ENCODE measurements at regions not wholly inside any gene's neighbourhood (a gene's known extent, or its start where the extent isn't known, plus 50 kb on each side); places are given as distances from the start of the nearest gene placed in this dataset.

DNA sequence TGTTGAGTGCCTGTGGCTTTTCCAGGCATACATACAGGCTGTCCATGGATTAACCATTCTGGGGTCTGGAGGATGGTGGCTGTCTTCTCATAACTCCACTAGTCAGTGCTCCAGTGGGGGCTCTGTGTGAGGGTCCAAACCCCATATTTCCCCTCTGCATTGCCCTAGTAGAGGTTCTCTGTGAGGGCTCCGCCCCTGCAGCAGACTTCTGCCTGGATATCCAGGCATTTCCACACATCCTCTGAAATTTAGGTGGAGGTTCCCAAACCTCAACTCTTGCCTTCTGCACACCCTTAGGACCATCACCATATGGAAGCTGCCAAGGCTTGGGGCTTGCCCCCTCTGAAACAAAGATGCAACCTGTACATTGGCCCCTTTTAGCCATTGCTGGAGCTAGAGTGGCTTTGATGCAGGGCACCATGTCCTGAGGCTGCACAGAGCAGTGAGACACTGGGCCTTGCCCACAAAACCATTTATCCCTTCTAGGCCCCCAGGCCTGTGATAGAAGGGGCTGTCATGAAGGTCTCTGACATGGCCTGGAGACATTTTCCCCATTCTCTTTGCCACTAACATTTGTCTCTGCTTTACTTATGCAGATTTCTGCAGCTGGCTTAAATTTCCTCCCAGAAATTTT is 400.1 kb upstream of the MDFIC2 start:
- TF ChIP-seq CTCF (conservative IDR thresholded peaks at IDR 0.05; ENCODE audit: low read depth, low read length) (no peak), EZH2 (IDR thresholded peaks at IDR 0.05; ENCODE audit: borderline replicate concordance, low read depth, low read length, poor library complexity, severe bottlenecking) (no peak)
